Mesodermal cell (in vitro differentiated cells): ENCODE measurements at regions not wholly inside any gene's neighbourhood (a gene's known extent, or its start where the extent isn't known, plus 50 kb on each side); places are given as distances from the start of the nearest gene placed in this dataset.

ENCODE experiments used
- H3K27ac ChIP-seq: 2 replicates; pipeline ENCODE4 v1.7.0; 2013; ENCODE audit warnings: mild to moderate bottlenecking, low read depth, low read length, moderate library complexity; ENCODE audit not compliant: severe bottlenecking
- H3K36me3 ChIP-seq: 2 replicates; pipeline ENCODE4 v1.7.1; 2013; ENCODE audit warnings: mild to moderate bottlenecking, low read length, moderate library complexity; ENCODE audit not compliant: control insufficient read depth, insufficient read depth
- H3K4me1 ChIP-seq: one replicate; pipeline ENCODE4 v1.7.1; 2013; ENCODE audit warnings: mild to moderate bottlenecking, low read length; ENCODE audit not compliant: insufficient read depth, control insufficient read depth, poor library complexity, severe bottlenecking
- H3K4me3 ChIP-seq: 2 replicates; pipeline ENCODE4 v1.7.0; 2013; ENCODE audit warnings: low read length, control low read depth, mild to moderate bottlenecking; ENCODE audit not compliant: insufficient read depth, poor library complexity, severe bottlenecking; ENCODE audit errors: extremely low read depth
- H3K9me3 ChIP-seq: 2 replicates; pipeline ENCODE4 v1.7.1; 2013; ENCODE audit warnings: mild to moderate bottlenecking, low read length, moderate library complexity; ENCODE audit not compliant: control insufficient read depth
- WGBS, 2 experiments: methylation state at CpG; one replicate each; pipeline ENCODE4 v1.1.5; 2013; ENCODE audit warnings: missing lambda C conversion rate in 2 of 2; ENCODE audit not compliant: insufficient coverage in 2 of 2; 5-methylcytosine and 5-hydroxymethylcytosine counted together

- H3K9me3 ChIP-seq = peaks cover 4% of the 10 kb centered on the region
- H3K4me3 ChIP-seq = no peak overlapping the region
- H3K4me1 ChIP-seq = no peaks in the 10 kb centered on the region
- 43 to 92% methylated on average over 1 to 2 of the region's 3 CpGs for WGBS, 2 experiments
- H3K27ac ChIP-seq = no peak overlapping the region
- no peaks in the 10 kb centered on the region for H3K36me3 ChIP-seq
Observed at GRCh38 chrX:16528620-16529019, 121.3 kb upstream of the S100G start.
